A549 (cell line): ENCODE measurements at regions not wholly inside any gene's neighbourhood (a gene's known extent, or its start where the extent isn't known, plus 50 kb on each side); places are given as distances from the start of the nearest gene placed in this dataset.

Experiments
- ATAC-seq, 2 experiments: fragments of 200-7000 bp in 1 of 2; fragments of >200 bp in 1 of 2; cut with Nextera tagmentation in 1 of 2; cut with Tn5 transposase in 1 of 2; 3 replicates each; pipeline versions ENCODE4 v1.8.0 to v1.9.1; 2018 to 2020; ENCODE audit warnings: mild to moderate bottlenecking in 1 of 2, moderate library complexity in 1 of 2
- CTCF ChIA-PET: fragments of 300-600 bp; sonication (Branson Sonifier 250); formaldehyde crosslinking; extraction: SDS; loops from one replicate; lab custom pipeline; 2021; ENCODE audit warnings: antibody characterized with exemption, inconsistent platforms; lab: Yijun Ruan, JAX
- POLR2A ChIA-PET: fragments of 350-600 bp; formaldehyde crosslinking; extraction: SDS; loops from one replicate; lab custom pipeline; 2021; ENCODE audit warnings: antibody characterized with exemption, inconsistent platforms; lab: Yijun Ruan, JAX
- DNase-seq, 2 experiments: peaks; one replicate each; pipeline versions ENCODE4 v3.0.0 to v3.0.0-alpha.2; 2011 to 2016; ENCODE audit warnings: low read depth in 1 of 2, low spot score in 1 of 2
- FAIRE-seq: peaks from 2 replicates; lab custom pipeline; 2011; peaks lifted over from hg19 to GRCh38; lab: Jason Lieb, UNC
- H3K27ac ChIP-seq, 2 experiments: fragments of >200 bp; sonication (Bioruptor Twin); formaldehyde crosslinking; 3 replicates each; pipeline ENCODE4 v1.5.1; 2016 to 2017
- H3K4me1 ChIP-seq: fragments of >200 bp; sonication (Bioruptor Twin); formaldehyde crosslinking; 3 replicates; pipeline ENCODE4 v1.6.1; 2016
- H3K4me2 ChIP-seq: fragments of >200 bp; sonication (Bioruptor Twin); formaldehyde crosslinking; 3 replicates; pipeline ENCODE4 v1.6.1; 2016
- H3K4me3 ChIP-seq: fragments of >200 bp; sonication (Bioruptor Twin); formaldehyde crosslinking; 3 replicates; pipeline ENCODE4 v1.5.1; 2016
- H3K9me3 ChIP-seq: fragments of >200 bp; sonication (Bioruptor Twin); formaldehyde crosslinking; 3 replicates; pipeline ENCODE4 v1.6.1; 2016
- BCL3 ChIP-seq: fragments of >200 bp; sonication (Bioruptor Twin); formaldehyde crosslinking; IDR thresholded peaks from 3 replicates; pipeline ENCODE4 v1.6.1; 2016
- BHLHE40 ChIP-seq: IDR thresholded peaks from 2 replicates; pipeline ENCODE4 v1.6.1; 2012; ENCODE audit warnings: low read depth, low read length, inconsistent platforms
- CEBPB ChIP-seq, 2 experiments: fragments of >200 bp in 1 of 2; sonication (Bioruptor Twin) in 1 of 2; formaldehyde crosslinking in 1 of 2; IDR thresholded peaks; 2 replicates each; pipeline ENCODE4 v1.6.1; 2012 to 2016
- E2F6 ChIP-seq: IDR thresholded peaks from 2 replicates; pipeline ENCODE4 v1.6.1; 2012; ENCODE audit warnings: low read depth, borderline replicate concordance
- EHMT2 ChIP-seq: fragments of 200-600 bp; sonication (generic); IDR thresholded peaks from 2 replicates; pipeline ENCODE4 v1.6.1; 2016; ENCODE audit warnings: antibody characterized with exemption, low read depth, mild to moderate bottlenecking, moderate library complexity
- ELK1 ChIP-seq: fragments of 150-350 bp; IDR thresholded peaks from 2 replicates; pipeline ENCODE4 v1.6.1; 2014; ENCODE audit warnings: low read depth, mild to moderate bottlenecking, low read length
- FOXS1 ChIP-seq: fragments of 250-450 bp; sonication (Bioruptor Pico); IDR thresholded peaks from 2 replicates; pipeline ENCODE4 v1.5.0; 2020; ENCODE audit warnings: mild to moderate bottlenecking, moderate library complexity
- HES2 ChIP-seq: fragments of >200 bp; sonication (Bioruptor Twin); formaldehyde crosslinking; IDR thresholded peaks from 2 replicates; pipeline ENCODE4 v1.6.1; 2016
- HMGXB4 ChIP-seq: fragments of 250-450 bp; sonication (Bioruptor Pico); IDR thresholded peaks from 2 replicates; pipeline ENCODE4 v1.5.0; 2021; ENCODE audit warnings: mild to moderate bottlenecking, moderate library complexity, borderline replicate concordance
- HOXA7 ChIP-seq: fragments of 250-450 bp; sonication (Bioruptor Pico); IDR thresholded peaks from 2 replicates; pipeline ENCODE4 v1.5.0; 2020; ENCODE audit warnings: mild to moderate bottlenecking, moderate library complexity
- HOXB13 ChIP-seq: fragments of 250-450 bp; sonication (Bioruptor Pico); IDR thresholded peaks from 2 replicates; pipeline ENCODE4 v1.5.0; 2020; ENCODE audit warnings: low read depth, mild to moderate bottlenecking, moderate library complexity
- JUNB ChIP-seq: fragments of >200 bp; sonication (Bioruptor Twin); formaldehyde crosslinking; IDR thresholded peaks from 2 replicates; pipeline ENCODE4 v1.6.1; 2016
- KDM5A ChIP-seq: fragments of 200-600 bp; sonication (generic); IDR thresholded peaks from 2 replicates; pipeline ENCODE4 v1.6.1; 2016; ENCODE audit warnings: antibody characterized with exemption, mild to moderate bottlenecking
- MAFK ChIP-seq: fragments of 450-650 bp; IDR thresholded peaks from 2 replicates; pipeline ENCODE4 v1.6.1; 2014; ENCODE audit not compliant: partially characterized antibody
- MAX ChIP-seq: IDR thresholded peaks from 2 replicates; pipeline ENCODE4 v1.6.1; 2012
- MAZ ChIP-seq: fragments of 150-350 bp; IDR thresholded peaks from 2 replicates; pipeline ENCODE4 v1.6.1; 2014; ENCODE audit warnings: antibody characterized with exemption, low read depth, low read length, borderline replicate concordance
- MYC ChIP-seq: IDR thresholded peaks from 2 replicates; pipeline ENCODE4 v1.6.1; 2012; ENCODE audit warnings: mild to moderate bottlenecking, inconsistent platforms, low read length, improper control_type of control experiment, borderline replicate concordance
- NPAS2 ChIP-seq: fragments of 250-450 bp; sonication (Bioruptor Pico); IDR thresholded peaks from 2 replicates; pipeline ENCODE4 v1.8.0; 2022; ENCODE audit warnings: mild to moderate bottlenecking, moderate library complexity, borderline replicate concordance
- RAD21 ChIP-seq, 2 experiments: fragments of >200 bp in 1 of 2; sonication (Bioruptor Twin) in 1 of 2; formaldehyde crosslinking in 1 of 2; IDR thresholded peaks in 1 of 2; conservative IDR thresholded peaks in 1 of 2; 2 replicates in 1 of 2; 3 replicates in 1 of 2; pipeline ENCODE4 v1.6.1; 2012 to 2018; ENCODE audit warnings: inconsistent platforms in 1 of 2
- RCOR1 ChIP-seq: fragments of 150-350 bp; IDR thresholded peaks from 2 replicates; pipeline ENCODE4 v1.6.1; 2014; ENCODE audit warnings: antibody characterized with exemption, low read length, low read depth
- SREBF2 ChIP-seq: fragments of 450-650 bp; IDR thresholded peaks from 2 replicates; pipeline ENCODE4 v1.6.1; 2014; ENCODE audit warnings: mild to moderate bottlenecking, moderate library complexity
- TFCP2L1 ChIP-seq: fragments of 250-450 bp; sonication (Bioruptor Pico); IDR thresholded peaks from 2 replicates; pipeline ENCODE4 v1.5.0; 2021; ENCODE audit warnings: mild to moderate bottlenecking
- TP53 ChIP-seq: fragments of 250-450 bp; sonication (Bioruptor Pico); IDR thresholded peaks from 2 replicates; pipeline ENCODE4 v1.5.0; 2021; ENCODE audit warnings: mild to moderate bottlenecking, moderate library complexity
- ZC3H11A ChIP-seq: fragments of 450-650 bp; IDR thresholded peaks from 2 replicates; pipeline ENCODE4 v1.6.1; 2014; ENCODE audit warnings: antibody characterized with exemption, mild to moderate bottlenecking
- ZSCAN20 ChIP-seq: fragments of 250-450 bp; sonication (Bioruptor Pico); IDR thresholded peaks from 2 replicates; pipeline ENCODE4 v1.8.0; 2022; ENCODE audit warnings: mild to moderate bottlenecking, moderate library complexity
- WGBS: methylation state at CpG from one replicate; pipeline ENCODE4 v1.1.6; 2017; ENCODE audit errors: missing lambda C conversion rate; 5-methylcytosine and 5-hydroxymethylcytosine counted together

GRCh38 chr2:147509821-147510220 is 335.0 kb upstream of the ACVR2A start:
- ChIA-PET POLR2A (no interaction called here), CTCF (no interaction called here)

GRCh38 chr2:147506889-147507288 is 337.9 kb upstream of the ACVR2A start:
- no peak for ATAC-seq

More at GRCh38 chr2:147509821-147510220, 335.0 kb upstream of the ACVR2A start:
- no peak for DNase-seq
- H3K4me1 ChIP-seq, result no peaks in the 10 kb centered on the region
- no peak for TF ChIP-seq MAX
- no peak for TF ChIP-seq SREBF2
- TF ChIP-seq RCOR1, result no peak
- no peak for TF ChIP-seq TP53 (CRISPR knock-in tag)
- no peak for TF ChIP-seq CEBPB (IDR thresholded peaks at IDR 0.05)
- TF ChIP-seq MAFK, result no peak
- no peak for TF ChIP-seq HMGXB4 (CRISPR knock-in tag)
- no peak for TF ChIP-seq E2F6
- TF ChIP-seq ZC3H11A, result no peak
- TF ChIP-seq, all 56 proteins: peak for 0
- ATAC-seq (no peak), FAIRE-seq (no peak)
- Histone ChIP-seq H3K9me3 (no peaks in the 10 kb centered on the region), H3K27ac (no peak overlapping the region), H3K4me2 (no peak overlapping the region), H3K4me3 (no peak overlapping the region)

GRCh38 chr2:147502711-147503290 is 342.0 kb upstream of the ACVR2A start:
- DNase-seq (no peak), FAIRE-seq (no peak), ATAC-seq (no peak)
- Histone ChIP-seq H3K4me3 (no peak overlapping the region), H3K27ac (no peak overlapping the region), H3K4me1 (no peaks in the 10 kb centered on the region), H3K9me3 (no peaks in the 10 kb centered on the region), H3K4me2 (no peak overlapping the region)
- TF ChIP-seq RAD21 (conservative IDR thresholded peaks at IDR 0.05 in 1 of 2, IDR thresholded peaks at IDR 0.05 in 1 of 2), result no peak
- TF ChIP-seq MAZ, result no peak
- no peak for TF ChIP-seq HOXB13 (CRISPR knock-in tag)
- no peak for TF ChIP-seq NPAS2
- no peak for TF ChIP-seq BHLHE40
- no peak for TF ChIP-seq TP53 (CRISPR knock-in tag)
- no peak for TF ChIP-seq MAX
- TF ChIP-seq MYC, result no peak
- CTCF ChIA-PET, result no interaction called here
- WGBS, result 7% methylated on average over 3 of the region's 3 CpGs
- POLR2A ChIA-PET, result no interaction called here

More at GRCh38 chr2:147506889-147507288, 337.9 kb upstream of the ACVR2A start:
- no peak for FAIRE-seq
- DNase-seq, result no peak
- 76% methylated on average over 5 of the region's 27 CpGs for WGBS
- ChIA-PET CTCF (no interaction called here), POLR2A (no interaction called here)
- no peak for TF ChIP-seq MAX
- no peak for TF ChIP-seq EHMT2
- TF ChIP-seq MAZ, result no peak
- no peaks in the 10 kb centered on the region for H3K9me3 ChIP-seq
- no peak overlapping the region for H3K4me3 ChIP-seq
- H3K27ac ChIP-seq, result no peak overlapping the region
- H3K4me1 ChIP-seq, result no peaks in the 10 kb centered on the region
- no peak overlapping the region for H3K4me2 ChIP-seq

- DNase-seq, result no peak
- Histone ChIP-seq H3K4me2 (no peak overlapping the region), H3K4me3 (no peak overlapping the region), H3K27ac (no peak overlapping the region), H3K4me1 (no peaks in the 10 kb centered on the region), H3K9me3 (no peaks in the 10 kb centered on the region)
- ChIA-PET CTCF (no interaction called here), POLR2A (no interaction called here)
- no peak for ATAC-seq
- FAIRE-seq, result no peak
- 12% methylated on average over 4 of the region's 4 CpGs for WGBS
- no peak for TF ChIP-seq ELK1
- no peak for TF ChIP-seq ZSCAN20 (CRISPR knock-in tag)
- no peak for TF ChIP-seq KDM5A
- TF ChIP-seq FOXS1, result no peak
- no peak for TF ChIP-seq TP53 (CRISPR knock-in tag)
- no peak for TF ChIP-seq HOXA7 (CRISPR knock-in tag)
- TF ChIP-seq HES2, result no peak
- no peak for TF ChIP-seq TFCP2L1 (CRISPR knock-in tag)
- no peak for TF ChIP-seq MAFK
- no peak for TF ChIP-seq JUNB
- TF ChIP-seq BCL3, result no peak
Observed at GRCh38 chr2:147501968-147502367, 342.9 kb upstream of the ACVR2A start.
